Heart left ventricle (tissue), 16 donors: ENCODE measurements at regions not wholly inside any gene's neighbourhood (a gene's known extent, or its start where the extent isn't known, plus 50 kb on each side); places are given as distances from the start of the nearest gene placed in this dataset.

Experiments used
- ATAC-seq, 4 donors: fragments of 200-7000 bp; cut with Tn5 transposase; one replicate each; pipeline ENCODE4 v1.9.1; 2020 to 2022; ENCODE audit warnings: moderate library complexity in 4 of 4, mild to moderate bottlenecking in 3 of 4, moderate number of reproducible peaks in 1 of 4
- DNase-seq, 5 donors: peaks; one replicate each; pipeline ENCODE4 v3.0.0-alpha.2; 2020
- H3K27ac ChIP-seq, 12 donors: fragments of 200-600 bp; sonication (generic) in 4 of 12; one replicate each; pipeline versions ENCODE4 v1.5.0 to v1.8.0; 2016 to 2022; ENCODE audit warnings: mild to moderate bottlenecking in 2 of 12
- H3K27me3 ChIP-seq, 9 donors: fragments of 200-600 bp; sonication (generic) in 2 of 9; one replicate each; pipeline versions ENCODE4 v1.5.1 to v1.8.0; 2016 to 2022; ENCODE audit warnings: mild to moderate bottlenecking in 3 of 9
- H3K36me3 ChIP-seq, 9 donors: fragments of 200-600 bp; sonication (generic) in 2 of 9; one replicate each; pipeline versions ENCODE4 v1.5.0 to v1.8.0; 2018 to 2022; ENCODE audit warnings: mild to moderate bottlenecking in 2 of 9
- H3K4me1 ChIP-seq, 12 donors: fragments of 200-600 bp; sonication (generic) in 4 of 12; one replicate each; pipeline versions ENCODE4 v1.5.0 to v1.8.0; 2016 to 2022; ENCODE audit warnings: mild to moderate bottlenecking in 3 of 12
- H3K4me3 ChIP-seq, 12 donors: fragments of 200-600 bp; sonication (generic) in 4 of 12; one replicate each; pipeline versions ENCODE4 v1.5.0 to v1.8.0; 2017 to 2022; ENCODE audit warnings: mild to moderate bottlenecking in 9 of 12, moderate library complexity in 4 of 12
- H3K9me3 ChIP-seq, 12 donors: fragments of 200-600 bp; sonication (generic) in 4 of 12; one replicate each; pipeline versions ENCODE4 v1.5.0 to v1.8.0; 2016 to 2022; ENCODE audit warnings: mild to moderate bottlenecking in 1 of 12
- POLR2A ChIP-seq, 2 donors: fragments of 450-650 bp; IDR thresholded peaks; one replicate each; pipeline ENCODE4 v1.6.1; 2017; ENCODE audit warnings: antibody characterized with exemption in 2 of 2, mild to moderate bottlenecking in 2 of 2, moderate library complexity in 2 of 2
- whole genome bisulfite sequencing, 4 donors: extraction: QIAGEN DNeasy Blood & Tissue Kit in 2 of 4; methylation state at CpG; one replicate each; pipeline versions ENCODE4 v1.1.5 to v1.1.7; 2013 to 2018; 5-methylcytosine and 5-hydroxymethylcytosine counted together
- intact Hi-C, 10 donors: fragments of 100-400 bp; cut with DNase I; formaldehyde crosslinking; loops; one replicate each; pipeline versions ENCODE4 v1.11.1 to v1.14.2; 2022
- TF ChIP-seq, protein P1 (sequence below), 12 donors: fragments of 200-600 bp; sonication (generic) in 4 of 12; IDR thresholded peaks; one replicate each; pipeline versions ENCODE4 v1.5.0 to v1.8.0; 2018 to 2022; ENCODE audit warnings: antibody characterized with exemption in 12 of 12, mild to moderate bottlenecking in 5 of 12
- donor health status: ischemic (EF 13 %, LVEDD 7.1; RV severe dilation, severe dysfunction).
- donor health status: healthy with polysubstance abuse.
- donor health status: DM: no; HTN: yes; CAD: no.
- donor health status: DM: no; HTN: no; CAD: no.
- donor health status: ischemic (EF 25% LVEDD 6.9; RV normal size, moderate dysfunction).
- donor health status: ischemic (EF 25% LVEDD 5.7; RV mildly dilated, moderate dysfunction).
- donor health status: healthy.
- donor health status: DM: yes; HTN: yes; CAD: no.
- donor health status: ischemic (EF 35%, LVEDD 5.7; RV mildly dilated, moderate dysfunction).
- donor health status: nonischemic (EF 11% LVEDD 7.7; RV severe dilation, severe dysfunction).
- donor health status: DM: yes; HTN: yes; CAD: no.
- donor health status: PGD.
- donor health status: ischemic (EF 29% LVEDD 5.4; RV normal size, mild dysfunction).
- donor health status: nonischemic (EF 23%, LVEDD 6.1; RV moderate dilation, normal function).

DNA sequence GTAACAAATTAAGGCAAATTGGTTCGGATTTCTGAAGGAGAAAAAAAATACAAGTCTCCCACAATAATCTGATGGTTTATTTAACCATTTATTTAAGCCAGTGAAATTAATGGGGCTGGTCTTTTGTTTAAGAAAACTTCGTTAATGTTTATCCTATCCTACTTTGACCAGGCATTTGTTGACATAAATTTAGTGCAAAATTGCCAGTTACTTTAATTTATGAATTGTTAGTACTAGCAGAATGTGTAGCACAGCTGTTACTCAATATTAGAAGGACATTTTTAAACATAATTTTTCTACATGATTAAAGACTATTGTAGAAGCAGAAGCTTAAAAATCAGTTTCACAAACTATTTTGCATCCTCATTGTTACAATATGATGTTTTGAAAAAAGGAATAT is 687.6 kb upstream of the PTBP2 start:
- no peaks in the 10 kb centered on the region for H3K27me3 ChIP-seq
- DNase-seq (no peak), ATAC-seq (no peak)
- no peaks in the 10 kb centered on the region for H3K36me3 ChIP-seq
- intact Hi-C loops, result no loop called here
- H3K4me1 ChIP-seq, result no peaks in the 10 kb centered on the region
- WGBS, 4 donors, result 59 to 73% (median 66%) methylated on average over 2 of the region's 2 CpGs
- H3K4me3 ChIP-seq, result no peak overlapping the region
- no peak overlapping the region for H3K27ac ChIP-seq
- no peak for TF ChIP-seq POLR2A (IDR thresholded peaks at IDR 0.05)
- TF ChIP-seq, protein P1, sequence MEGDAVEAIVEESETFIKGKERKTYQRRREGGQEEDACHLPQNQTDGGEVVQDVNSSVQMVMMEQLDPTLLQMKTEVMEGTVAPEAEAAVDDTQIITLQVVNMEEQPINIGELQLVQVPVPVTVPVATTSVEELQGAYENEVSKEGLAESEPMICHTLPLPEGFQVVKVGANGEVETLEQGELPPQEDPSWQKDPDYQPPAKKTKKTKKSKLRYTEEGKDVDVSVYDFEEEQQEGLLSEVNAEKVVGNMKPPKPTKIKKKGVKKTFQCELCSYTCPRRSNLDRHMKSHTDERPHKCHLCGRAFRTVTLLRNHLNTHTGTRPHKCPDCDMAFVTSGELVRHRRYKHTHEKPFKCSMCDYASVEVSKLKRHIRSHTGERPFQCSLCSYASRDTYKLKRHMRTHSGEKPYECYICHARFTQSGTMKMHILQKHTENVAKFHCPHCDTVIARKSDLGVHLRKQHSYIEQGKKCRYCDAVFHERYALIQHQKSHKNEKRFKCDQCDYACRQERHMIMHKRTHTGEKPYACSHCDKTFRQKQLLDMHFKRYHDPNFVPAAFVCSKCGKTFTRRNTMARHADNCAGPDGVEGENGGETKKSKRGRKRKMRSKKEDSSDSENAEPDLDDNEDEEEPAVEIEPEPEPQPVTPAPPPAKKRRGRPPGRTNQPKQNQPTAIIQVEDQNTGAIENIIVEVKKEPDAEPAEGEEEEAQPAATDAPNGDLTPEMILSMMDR (IDR thresholded peaks at IDR 0.05), result no peak
- no peaks in the 10 kb centered on the region for H3K9me3 ChIP-seq

DNA sequence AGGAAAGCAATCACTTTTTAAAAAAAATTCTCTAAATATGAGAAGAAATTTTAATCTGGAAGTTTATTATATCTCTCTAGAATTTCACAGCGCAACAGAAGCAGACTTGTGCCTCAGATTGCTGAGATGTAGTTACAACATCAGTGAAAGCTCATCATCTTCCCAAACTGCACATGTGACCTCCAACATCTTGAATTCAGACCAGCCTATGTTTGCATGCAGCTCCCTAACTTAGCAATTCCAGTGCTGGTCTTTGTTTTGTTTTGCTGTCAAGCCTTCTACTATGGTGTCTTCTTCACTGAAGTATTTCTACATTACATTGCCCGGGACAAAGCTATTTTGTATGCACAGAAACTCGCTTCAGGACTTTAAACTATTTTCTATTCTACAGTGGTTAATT is 684.8 kb upstream of the PTBP2 start:
- H3K27me3 ChIP-seq, result no peaks in the 10 kb centered on the region
- ATAC-seq, result no peak
- no peaks in the 10 kb centered on the region for H3K36me3 ChIP-seq
- TF ChIP-seq POLR2A (IDR thresholded peaks at IDR 0.05), result no peak
- TF ChIP-seq, protein P1 (IDR thresholded peaks at IDR 0.05), result no peak
- no peak overlapping the region for H3K27ac ChIP-seq
- no peaks in the 10 kb centered on the region for H3K4me1 ChIP-seq
- no peak for DNase-seq
- H3K9me3 ChIP-seq, result no peaks in the 10 kb centered on the region
- H3K4me3 ChIP-seq, result no peak overlapping the region
- WGBS, 4 donors, result 80 to 88% (median 83%) methylated on average over 3 of the region's 3 CpGs
- intact Hi-C loops, result no loop called here

DNA sequence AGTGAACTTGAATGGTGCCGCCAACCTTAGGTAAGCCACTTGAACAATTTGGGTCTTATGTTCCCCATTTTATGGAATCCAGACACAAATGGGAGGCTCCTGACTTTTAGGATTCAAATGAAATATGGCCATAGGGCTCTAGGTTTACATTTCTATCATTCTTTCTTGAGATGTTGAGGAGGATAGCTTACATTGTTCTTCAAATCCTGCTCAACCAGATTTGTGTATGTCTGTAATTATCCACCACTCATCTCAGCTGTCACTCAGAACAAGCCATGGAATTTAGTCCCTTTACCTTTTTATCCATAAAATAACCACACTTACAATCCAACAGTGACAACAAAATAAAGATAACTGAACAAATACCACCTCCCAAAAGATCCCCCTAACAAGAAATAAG is 682.9 kb upstream of the PTBP2 start:
- no peaks in the 10 kb centered on the region for H3K36me3 ChIP-seq
- WGBS, 4 donors, result 85 to 100% (median 95%) methylated on average over 1 of the region's 1 CpG
- no peak overlapping the region for H3K27ac ChIP-seq
- no peaks in the 10 kb centered on the region for H3K4me1 ChIP-seq
- H3K4me3 ChIP-seq, result no peak overlapping the region
- intact Hi-C loops, result no loop called here
- TF ChIP-seq POLR2A (IDR thresholded peaks at IDR 0.05), result no peak
- TF ChIP-seq, protein P1 (IDR thresholded peaks at IDR 0.05), result no peak
- no peak for ATAC-seq
- H3K9me3 ChIP-seq, result no peaks in the 10 kb centered on the region
- no peaks in the 10 kb centered on the region for H3K27me3 ChIP-seq
- DNase-seq, result no peak

- Histone ChIP-seq H3K4me3 (no peak overlapping the region), H3K36me3 (no peaks in the 10 kb centered on the region), H3K27me3 (no peaks in the 10 kb centered on the region), H3K27ac (no peak overlapping the region), H3K9me3 (no peaks in the 10 kb centered on the region), H3K4me1 (no peaks in the 10 kb centered on the region)
- no peak for TF ChIP-seq POLR2A (IDR thresholded peaks at IDR 0.05)
- TF ChIP-seq, protein P1 (IDR thresholded peaks at IDR 0.05), result no peak
- intact Hi-C loops, result no loop called here
- DNase-seq (no peak), ATAC-seq (no peak)
Measured at GRCh38 chr1:96039910-96040309, 681.7 kb upstream of the PTBP2 start.
